ENCODE measurements at regions not wholly inside any gene's neighbourhood (a gene's known extent, or its start where the extent isn't known, plus 50 kb on each side); places are given as distances from the start of the nearest gene placed in this dataset.

DNA sequence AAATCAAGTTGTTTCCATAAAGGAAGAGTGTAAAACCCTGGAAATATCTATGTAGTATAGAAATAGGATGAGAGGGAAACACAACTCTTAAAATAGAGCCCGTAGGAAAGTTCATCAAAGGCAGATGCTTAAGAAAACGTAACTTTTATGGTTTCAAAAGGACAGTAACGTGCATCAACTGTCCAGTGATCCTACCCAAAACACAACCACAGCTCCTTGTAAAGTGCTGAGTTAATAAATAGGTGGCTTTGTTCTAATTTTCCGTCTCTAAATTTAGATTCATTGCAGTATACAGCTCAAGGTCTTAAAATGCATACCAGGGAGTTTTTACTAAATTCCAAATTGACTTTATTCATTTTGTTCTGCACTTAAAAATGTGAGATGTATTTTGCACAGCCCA, 282.1 kb upstream of the ID2 start:
- no peak for DNase-seq (ENCODE audit: low spot score)

DNA sequence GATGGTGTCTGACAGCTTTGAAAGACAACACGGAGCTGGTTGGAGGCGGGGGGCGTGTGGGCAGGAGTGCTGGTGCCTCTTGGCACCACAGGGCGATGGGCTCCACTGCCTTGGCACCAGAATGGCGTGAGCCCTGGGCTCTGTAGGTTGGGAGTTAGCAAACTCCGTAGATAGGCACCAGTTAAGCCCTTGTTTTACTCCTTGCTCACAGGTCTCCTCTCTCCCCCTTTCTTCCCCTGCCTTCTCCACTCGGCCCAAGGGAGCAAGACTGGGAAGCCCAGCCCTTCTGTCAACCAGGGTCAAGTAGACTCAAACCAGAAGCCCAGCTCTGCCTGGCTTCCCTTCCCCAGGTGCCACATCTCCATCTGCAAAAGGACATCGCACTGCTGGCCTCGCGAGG, 281.7 kb upstream of the ID2 start:
- no peak for DNase-seq (ENCODE audit: low spot score)

DNA sequence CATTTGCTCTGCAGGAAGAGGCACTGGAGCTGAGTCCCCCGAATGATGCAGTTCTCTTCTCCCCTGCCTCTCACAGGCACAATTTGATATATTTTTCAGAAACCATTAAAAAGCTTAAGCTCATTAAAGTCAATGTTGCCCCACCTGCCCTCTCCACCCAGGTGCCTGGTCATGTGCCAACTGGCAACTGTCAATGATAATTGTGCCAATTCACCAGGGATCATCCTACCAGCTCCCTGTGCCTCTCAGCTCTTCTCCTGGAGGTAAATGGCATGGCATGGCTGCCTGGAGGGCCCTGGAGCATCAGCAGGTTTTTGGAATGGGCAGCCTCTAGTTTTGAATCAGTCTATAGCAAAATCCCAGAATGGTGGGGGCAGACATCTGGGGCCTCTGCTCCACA, 279.6 kb upstream of the ID2 start:
- no peak for DNase-seq (ENCODE audit: low spot score)

DNA sequence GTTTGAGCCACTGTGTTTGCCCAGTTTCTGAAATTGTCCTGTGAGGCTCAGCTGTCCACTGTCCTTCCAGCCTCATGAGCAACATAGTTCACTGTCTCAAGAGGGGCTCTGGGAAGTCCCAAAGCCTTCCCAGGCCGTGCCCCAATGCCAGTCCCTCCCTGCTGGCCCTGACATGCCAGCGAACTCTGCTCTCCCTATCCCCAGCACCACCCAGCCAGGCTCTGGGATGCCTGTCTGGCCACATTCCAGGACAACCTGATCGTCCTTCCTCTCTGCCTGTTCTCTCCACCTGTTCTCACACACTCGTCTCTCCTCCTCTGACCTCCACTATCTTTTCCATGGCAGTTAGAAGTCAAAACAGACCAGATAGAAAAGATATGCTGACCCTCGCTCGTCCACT, 278.0 kb upstream of the ID2 start:
- DNase-seq (ENCODE audit: low spot score): no peak

GRCh38 chr2:8405334-8405733, 276.5 kb upstream of the ID2 start:
- no peak for DNase-seq (ENCODE audit: low spot score)

- DNase-seq (ENCODE audit: low spot score): no peak
Observed at GRCh38 chr2:8406271-8406670, 275.6 kb upstream of the ID2 start.

- DNase-seq (ENCODE audit: low spot score): no peak
Observed at GRCh38 chr2:8407332-8407731, 274.5 kb upstream of the ID2 start.

GRCh38 chr2:8408560-8409460, 273.0 kb upstream of the ID2 start:
- DNase-seq (ENCODE audit: low spot score): no peak

- no peak for DNase-seq (ENCODE audit: low spot score)
Observed at GRCh38 chr2:8409461-8410260, 272.2 kb upstream of the ID2 start.

DNA sequence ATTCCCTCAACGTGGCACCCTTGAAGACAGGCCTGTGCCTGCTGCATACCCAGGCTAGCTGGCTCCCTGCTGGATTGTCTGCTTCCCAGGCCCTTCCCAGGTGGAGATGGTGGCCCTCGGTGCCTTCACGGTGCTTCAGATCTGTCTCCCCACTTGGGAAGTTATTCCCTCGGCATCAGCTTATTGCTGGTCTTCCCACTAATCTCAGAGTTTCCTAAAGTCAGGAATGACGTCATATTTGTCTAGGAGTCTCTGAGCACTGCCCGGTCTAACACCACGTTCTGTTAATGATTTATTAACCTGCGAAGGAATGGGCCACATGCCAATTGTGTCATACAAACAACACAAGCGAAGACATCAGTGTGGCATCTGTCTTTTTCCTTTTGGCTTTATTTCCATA, 269.8 kb upstream of the ID2 start:
- DNase-seq (ENCODE audit: low spot score): no peak

DNA sequence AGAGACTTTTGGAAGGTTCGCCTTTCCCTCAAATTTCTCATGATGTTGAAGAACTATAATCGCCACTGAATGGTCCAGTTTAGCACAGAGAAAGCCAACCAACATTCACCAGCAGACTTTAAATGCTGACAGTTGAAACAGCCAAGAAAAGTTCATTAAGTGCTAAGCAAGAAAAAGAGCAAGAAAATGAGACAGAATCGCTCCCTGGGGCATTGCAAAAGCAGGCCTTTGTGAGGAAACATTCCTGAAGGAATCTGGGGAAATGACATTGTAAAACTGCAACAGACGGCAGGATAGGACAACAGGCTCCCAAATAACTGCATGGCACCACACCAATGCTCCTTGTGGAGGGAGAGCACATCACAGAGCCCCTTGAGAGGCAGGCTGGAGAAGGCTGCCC, 269.3 kb upstream of the ID2 start:
- DNase-seq (ENCODE audit: low spot score): no peak

DNA sequence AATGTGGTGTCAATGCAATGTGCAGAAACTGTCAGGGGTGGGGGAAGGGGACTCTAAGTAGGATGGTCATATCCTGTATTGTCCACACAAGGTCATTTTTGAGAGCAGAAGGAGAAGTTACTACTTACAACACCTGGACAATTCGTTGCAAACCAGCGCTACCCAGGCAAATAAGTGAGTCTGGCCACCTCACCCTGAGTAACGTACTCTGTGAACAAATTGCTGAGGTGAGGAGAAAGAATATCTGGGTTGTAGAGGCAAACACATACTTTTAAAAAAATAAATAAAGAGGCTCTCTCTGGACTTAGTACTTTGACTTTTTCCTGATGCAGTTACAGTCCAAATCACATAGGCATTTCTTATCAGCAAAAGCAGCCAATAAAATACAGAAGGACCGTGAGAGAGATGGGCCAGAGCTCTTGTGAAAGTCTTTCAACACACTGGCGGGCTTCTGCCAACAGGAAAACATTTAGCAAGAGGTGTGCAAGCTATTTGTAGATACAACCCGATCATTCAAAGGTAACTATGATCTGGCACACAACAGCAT, 268.2 kb upstream of the ID2 start:
- DNase-seq (ENCODE audit: low spot score): no peak

- DNase-seq (ENCODE audit: low spot score): no peak
Observed at GRCh38 chr2:8414946-8415879, 266.6 kb upstream of the ID2 start.

- DNase-seq (ENCODE audit: low spot score): no peak
Observed at GRCh38 chr2:8416001-8416571, 265.8 kb upstream of the ID2 start.

DNA sequence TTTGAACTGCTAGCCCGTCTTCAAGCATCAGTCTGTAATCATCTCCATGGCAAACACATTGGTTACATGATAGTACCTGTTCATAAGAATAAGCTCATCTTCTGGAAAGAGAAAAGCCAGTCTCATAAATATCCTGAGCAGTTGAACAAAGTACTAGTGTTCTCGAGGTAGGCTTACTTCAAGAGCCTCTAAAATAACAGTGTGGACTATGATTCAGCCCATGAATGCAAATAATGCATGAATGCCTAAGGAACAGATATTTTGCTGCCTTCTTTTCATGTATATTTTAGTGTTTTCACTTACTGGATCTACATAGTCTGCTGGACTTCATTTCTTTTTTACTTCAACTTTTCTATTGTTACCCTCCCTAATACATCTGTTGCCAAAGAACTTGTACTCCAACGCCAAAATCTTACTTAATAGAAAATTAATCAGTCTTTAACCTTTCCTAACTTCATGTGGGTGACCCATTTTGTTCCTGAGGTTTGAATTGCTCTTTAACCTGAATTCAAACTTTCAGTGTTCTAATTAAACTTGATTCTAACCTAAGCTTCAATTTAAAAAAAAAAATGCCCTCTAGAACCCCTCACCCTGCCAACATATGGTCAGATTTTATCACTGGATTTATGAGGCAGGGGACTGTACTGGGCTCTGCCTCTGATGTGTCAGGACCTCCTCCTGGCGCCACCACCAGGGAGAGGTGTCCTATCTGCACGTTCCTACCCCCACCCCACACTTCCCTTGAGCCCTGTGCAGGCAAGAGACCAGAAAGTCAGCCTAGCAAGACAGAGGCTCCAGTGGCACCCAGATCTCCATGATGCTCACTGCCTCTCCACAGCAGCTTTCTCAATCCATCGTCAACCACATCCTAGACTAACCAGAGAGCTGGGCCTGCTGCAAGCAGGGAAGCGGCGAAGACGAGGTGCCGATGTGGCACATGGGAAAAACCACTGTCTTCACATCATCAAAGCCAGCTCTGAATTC, 264.7 kb upstream of the ID2 start:
- DNase-seq (ENCODE audit: low spot score): no peak

- no peak for DNase-seq (ENCODE audit: low spot score)
Observed at GRCh38 chr2:8418721-8419120, 263.1 kb upstream of the ID2 start.

DNA sequence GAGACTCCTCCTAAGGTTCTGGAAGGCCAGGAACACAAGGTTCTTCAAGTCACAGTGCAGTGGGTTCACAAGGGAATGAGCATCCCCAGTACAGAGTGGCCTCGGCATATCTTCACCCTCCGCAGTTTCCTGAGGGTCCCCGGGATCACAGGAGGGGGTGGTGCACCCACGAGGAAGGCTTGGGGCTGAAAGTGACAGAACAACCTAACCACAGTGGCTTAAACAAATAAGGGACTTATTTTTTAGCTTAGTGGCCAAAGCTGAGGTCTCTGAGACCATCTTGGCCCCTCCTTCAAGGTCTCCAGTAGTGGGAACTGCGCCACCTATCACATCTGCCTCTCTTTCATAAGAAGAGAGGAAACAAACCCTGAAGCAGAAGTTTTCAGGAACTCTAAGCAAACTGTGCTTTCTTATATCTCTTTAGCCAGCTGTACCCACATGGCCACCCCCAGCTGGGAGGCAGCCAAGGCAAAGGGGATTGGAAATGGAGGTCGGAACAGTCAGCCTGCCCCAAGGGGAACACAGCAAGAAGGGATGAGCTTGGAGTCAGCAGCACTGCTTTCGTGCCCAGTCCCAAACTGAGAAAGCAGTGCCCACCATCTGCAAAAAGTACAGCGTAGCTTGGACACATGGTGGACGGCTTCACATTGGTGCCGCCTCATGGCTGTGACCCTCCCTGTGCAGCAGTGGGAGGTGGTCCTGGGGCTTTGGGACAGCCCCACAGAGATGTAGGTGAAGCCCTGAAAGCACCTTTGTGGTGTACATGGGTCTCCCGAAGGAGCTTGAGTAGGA, 260.0 kb upstream of the ID2 start:
- DNase-seq (ENCODE audit: low spot score): peak; percentile 11

DNA sequence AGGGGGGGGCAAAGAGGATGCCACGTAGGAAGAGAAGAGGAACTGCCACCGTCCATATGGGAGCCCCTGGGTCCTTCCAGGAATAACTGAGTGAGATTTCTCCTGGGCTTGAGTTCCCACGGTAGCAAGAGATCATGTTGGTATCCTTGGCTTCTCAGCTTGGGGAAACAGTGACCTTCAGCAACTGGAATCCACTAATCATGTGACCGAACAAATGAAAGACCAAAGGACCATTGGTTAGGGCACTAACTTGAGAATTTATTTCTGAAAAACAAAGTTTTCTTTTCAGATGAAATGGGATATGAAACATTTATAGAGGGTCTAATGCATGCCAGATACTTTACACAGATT, 259.4 kb upstream of the ID2 start:
- no peak for DNase-seq (ENCODE audit: low spot score)
